ENCODE measurements at regions not wholly inside any gene's neighbourhood (a gene's known extent, or its start where the extent isn't known, plus 50 kb on each side); places are given as distances from the start of the nearest gene placed in this dataset.

- H3K9me3 ChIP-seq (ENCODE audit: control insufficient read depth in 4 of 4, low read length in 3 of 4) = no peaks in the 10 kb centered on the region
- DNase-seq (ENCODE audit: low spot score) = no peak
- no peak overlapping the region for H3K27ac ChIP-seq (ENCODE audit: low read depth in 1 of 2, low read length in 2 of 2)
- H3K9ac ChIP-seq (ENCODE audit: low read depth in 1 of 2, low read length in 2 of 2) = no peak overlapping the region
- no peaks in the 10 kb centered on the region for H3K4me1 ChIP-seq (ENCODE audit: control insufficient read depth in 4 of 4, insufficient read depth in 4 of 4, low read length in 3 of 4)
- TF ChIP-seq EGR1 (IDR thresholded peaks at IDR 0.05; ENCODE audit: low read depth in 2 of 2) = no peak
- no peak for TF ChIP-seq HNF4G (IDR thresholded peaks at IDR 0.05)
- no peak for TF ChIP-seq FOXA1 (IDR thresholded peaks at IDR 0.05)
- no peak for TF ChIP-seq NR2F2 (IDR thresholded peaks at IDR 0.05)
- no peaks in the 10 kb centered on the region for H3K36me3 ChIP-seq (ENCODE audit: control insufficient read depth in 4 of 4, insufficient read depth in 3 of 4, low read depth in 1 of 4, low read length in 3 of 4)
- H3K4me3 ChIP-seq (ENCODE audit: low read depth in 1 of 3, low read length in 3 of 3) = no peak overlapping the region
- H3K27me3 ChIP-seq (ENCODE audit: control insufficient read depth in 4 of 4, insufficient read depth in 4 of 4, low read length in 3 of 4) = peaks cover 0 to 14% (median 2%) of the 10 kb centered on the region in 4 donors
These were observed 56.0 kb downstream of the EN1 start for GRCh38 chr2:118791483-118791882.

GRCh38 chr2:118786746-118787145, 60.7 kb downstream of the EN1 start:
- TF ChIP-seq FOXA2 (IDR thresholded peaks at IDR 0.05) (no peak), SP1 (IDR thresholded peaks at IDR 0.05) (no peak), CTCF (IDR thresholded peaks at IDR 0.05; ENCODE audit: low read depth, low read length, missing input control) (no peak), RAD21 (IDR thresholded peaks at IDR 0.05) (no peak), HNF4A (conservative IDR thresholded peaks at IDR 0.05) (no peak), JUND (IDR thresholded peaks at IDR 0.05) (no peak), RXRA (IDR thresholded peaks at IDR 0.05) (no peak), GABPA (IDR thresholded peaks at IDR 0.05 in 1 of 2, conservative IDR thresholded peaks at IDR 0.05 in 1 of 2) (no peak), FOXA1 (IDR thresholded peaks at IDR 0.05) (no peak), EGR1 (IDR thresholded peaks at IDR 0.05; ENCODE audit: low read depth in 2 of 2) (no peak), ZBTB33 (IDR thresholded peaks at IDR 0.05) (no peak), YY1 (IDR thresholded peaks at IDR 0.05) (no peak), NR2F2 (IDR thresholded peaks at IDR 0.05) (no peak)
- H3K4me3 ChIP-seq (ENCODE audit: low read depth in 1 of 3, low read length in 3 of 3) = no peak overlapping the region
- no peaks in the 10 kb centered on the region for H3K36me3 ChIP-seq (ENCODE audit: control insufficient read depth in 4 of 4, insufficient read depth in 3 of 4, low read depth in 1 of 4, low read length in 3 of 4)

GRCh38 chr2:118784860-118785259, 62.6 kb downstream of the EN1 start:
- no peak overlapping the region for H3K27ac ChIP-seq (ENCODE audit: low read depth in 1 of 2, low read length in 2 of 2)
- H3K36me3 ChIP-seq (ENCODE audit: control insufficient read depth in 4 of 4, insufficient read depth in 3 of 4, low read depth in 1 of 4, low read length in 3 of 4) = no peaks in the 10 kb centered on the region
- WGBS = 67% methylated on average over 6 of the region's 6 CpGs
- H3K4me1 ChIP-seq (ENCODE audit: control insufficient read depth in 4 of 4, insufficient read depth in 4 of 4, low read length in 3 of 4) = no peaks in the 10 kb centered on the region
- no peak overlapping the region for H3K4me3 ChIP-seq (ENCODE audit: low read depth in 1 of 3, low read length in 3 of 3)
- no peak for DNase-seq (ENCODE audit: low spot score)
- no peaks in the 10 kb centered on the region for H3K9me3 ChIP-seq (ENCODE audit: control insufficient read depth in 4 of 4, low read length in 3 of 4)
- peaks cover 0 to 6% (median 2%) of the 10 kb centered on the region in 4 donors for H3K27me3 ChIP-seq (ENCODE audit: control insufficient read depth in 4 of 4, insufficient read depth in 4 of 4, low read length in 3 of 4)
- H3K9ac ChIP-seq (ENCODE audit: low read depth in 1 of 2, low read length in 2 of 2) = no peak overlapping the region
- TF ChIP-seq ZBTB33 (IDR thresholded peaks at IDR 0.05) (no peak), EGR1 (IDR thresholded peaks at IDR 0.05; ENCODE audit: low read depth in 2 of 2) (no peak), HNF4G (IDR thresholded peaks at IDR 0.05) (no peak), TAF1 (conservative IDR thresholded peaks at IDR 0.05) (no peak), FOXA1 (IDR thresholded peaks at IDR 0.05) (no peak), MAX (IDR thresholded peaks at IDR 0.05) (no peak), GABPA (IDR thresholded peaks at IDR 0.05 in 1 of 2, conservative IDR thresholded peaks at IDR 0.05 in 1 of 2) (no peak), JUND (IDR thresholded peaks at IDR 0.05) (no peak), REST (IDR thresholded peaks at IDR 0.05) (no peak)

More at GRCh38 chr2:118786746-118787145, 60.7 kb downstream of the EN1 start:
- Histone ChIP-seq H3K9ac (ENCODE audit: low read depth in 1 of 2, low read length in 2 of 2) (no peak overlapping the region), H3K4me1 (ENCODE audit: control insufficient read depth in 4 of 4, insufficient read depth in 4 of 4, low read length in 3 of 4) (no peaks in the 10 kb centered on the region), H3K27ac (ENCODE audit: low read depth in 1 of 2, low read length in 2 of 2) (no peak overlapping the region), H3K27me3 (ENCODE audit: control insufficient read depth in 4 of 4, insufficient read depth in 4 of 4, low read length in 3 of 4) (peaks cover 0 to 8% (median 2%) of the 10 kb centered on the region in 4 donors), H3K9me3 (ENCODE audit: control insufficient read depth in 4 of 4, low read length in 3 of 4) (no peaks in the 10 kb centered on the region)
- WGBS = 42% methylated on average over 7 of the region's 7 CpGs
- DNase-seq (ENCODE audit: low spot score) = no peak

Data from liver (tissue), 8 donors.